AG10803 (cell line): ENCODE measurements at regions not wholly inside any gene's neighbourhood (a gene's known extent, or its start where the extent isn't known, plus 50 kb on each side); places are given as distances from the start of the nearest gene placed in this dataset.

Experiments used
- DNase-seq: peaks from one replicate; pipeline ENCODE4 v3.0.0; 2010; ENCODE audit warnings: low read depth
- H3K4me3 ChIP-seq: 2 replicates; pipeline ENCODE4 v1.5.1; 2011; ENCODE audit warnings: mild to moderate bottlenecking, low read length, control low read depth
- TF ChIP-seq, protein P1 (sequence below): conservative IDR thresholded peaks from 2 replicates; pipeline ENCODE4 v1.5.1; 2011; ENCODE audit warnings: mild to moderate bottlenecking, low read length, control low read depth, inconsistent platforms

DNA sequence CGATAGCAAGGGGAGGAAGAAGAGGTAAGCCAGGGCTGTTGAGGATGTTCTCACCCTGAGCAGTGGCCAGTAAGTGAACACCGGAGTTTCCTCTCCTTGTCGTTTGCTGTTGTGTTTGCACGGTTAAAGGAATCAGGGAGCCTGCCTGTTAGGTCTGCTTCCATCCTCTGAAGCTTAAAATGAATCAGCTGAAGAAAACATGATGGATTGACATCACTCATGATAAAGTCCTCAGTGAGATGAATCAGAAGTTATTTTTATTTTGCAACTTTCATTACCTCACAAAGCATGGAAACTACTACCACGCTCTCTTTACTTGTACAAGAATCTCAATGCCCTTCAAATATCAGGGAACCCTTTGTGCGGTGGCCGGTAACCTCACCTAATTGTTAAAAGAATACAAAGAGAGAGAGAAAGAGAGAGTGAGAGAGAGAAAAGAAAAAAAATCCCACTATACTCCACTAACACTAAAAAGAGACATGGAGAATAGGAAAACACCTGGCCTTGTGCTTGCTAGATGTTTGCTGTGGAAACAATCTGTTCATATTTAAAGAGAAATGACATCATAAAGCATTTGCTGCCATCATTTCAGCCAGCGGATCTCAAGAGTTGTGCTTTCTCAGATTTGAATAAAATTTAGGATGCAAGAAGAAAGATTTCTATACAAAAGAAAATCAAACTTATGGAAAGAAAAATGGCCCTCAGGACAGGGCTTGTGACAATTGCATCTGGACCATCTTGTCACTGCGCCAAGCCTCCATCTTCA, 441.6 kb upstream of the SALL1 start:
- no peak for DNase-seq
- no peak overlapping the region for H3K4me3 ChIP-seq
- TF ChIP-seq, protein P1, sequence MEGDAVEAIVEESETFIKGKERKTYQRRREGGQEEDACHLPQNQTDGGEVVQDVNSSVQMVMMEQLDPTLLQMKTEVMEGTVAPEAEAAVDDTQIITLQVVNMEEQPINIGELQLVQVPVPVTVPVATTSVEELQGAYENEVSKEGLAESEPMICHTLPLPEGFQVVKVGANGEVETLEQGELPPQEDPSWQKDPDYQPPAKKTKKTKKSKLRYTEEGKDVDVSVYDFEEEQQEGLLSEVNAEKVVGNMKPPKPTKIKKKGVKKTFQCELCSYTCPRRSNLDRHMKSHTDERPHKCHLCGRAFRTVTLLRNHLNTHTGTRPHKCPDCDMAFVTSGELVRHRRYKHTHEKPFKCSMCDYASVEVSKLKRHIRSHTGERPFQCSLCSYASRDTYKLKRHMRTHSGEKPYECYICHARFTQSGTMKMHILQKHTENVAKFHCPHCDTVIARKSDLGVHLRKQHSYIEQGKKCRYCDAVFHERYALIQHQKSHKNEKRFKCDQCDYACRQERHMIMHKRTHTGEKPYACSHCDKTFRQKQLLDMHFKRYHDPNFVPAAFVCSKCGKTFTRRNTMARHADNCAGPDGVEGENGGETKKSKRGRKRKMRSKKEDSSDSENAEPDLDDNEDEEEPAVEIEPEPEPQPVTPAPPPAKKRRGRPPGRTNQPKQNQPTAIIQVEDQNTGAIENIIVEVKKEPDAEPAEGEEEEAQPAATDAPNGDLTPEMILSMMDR = no peak

DNA sequence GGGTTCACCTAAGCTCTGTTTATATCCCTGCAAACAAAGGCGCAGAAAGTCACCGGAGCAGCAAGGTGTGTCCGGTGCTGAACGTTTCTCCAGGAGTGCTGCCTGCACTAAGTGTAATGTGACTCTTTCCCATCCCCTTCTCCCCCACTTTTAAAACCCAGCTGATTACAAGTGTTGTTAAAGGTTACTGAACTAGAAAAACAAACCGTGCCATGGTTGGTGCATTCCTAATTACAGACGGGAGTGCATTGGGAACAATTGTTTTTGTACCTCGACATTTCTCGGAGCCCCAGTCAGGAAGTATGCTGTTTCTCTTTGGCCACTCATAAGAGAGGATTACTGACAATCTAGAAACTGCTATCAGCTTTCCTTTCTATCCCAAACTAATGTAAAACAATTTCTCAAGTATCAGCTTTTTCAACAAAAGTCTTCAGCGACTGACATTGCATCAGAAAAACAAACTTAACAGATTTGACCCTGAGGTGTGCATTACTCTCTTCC, 441.0 kb upstream of the SALL1 start:
- H3K4me3 ChIP-seq = no peak overlapping the region
- TF ChIP-seq, protein P1 = no peak
- DNase-seq = no peak

DNA sequence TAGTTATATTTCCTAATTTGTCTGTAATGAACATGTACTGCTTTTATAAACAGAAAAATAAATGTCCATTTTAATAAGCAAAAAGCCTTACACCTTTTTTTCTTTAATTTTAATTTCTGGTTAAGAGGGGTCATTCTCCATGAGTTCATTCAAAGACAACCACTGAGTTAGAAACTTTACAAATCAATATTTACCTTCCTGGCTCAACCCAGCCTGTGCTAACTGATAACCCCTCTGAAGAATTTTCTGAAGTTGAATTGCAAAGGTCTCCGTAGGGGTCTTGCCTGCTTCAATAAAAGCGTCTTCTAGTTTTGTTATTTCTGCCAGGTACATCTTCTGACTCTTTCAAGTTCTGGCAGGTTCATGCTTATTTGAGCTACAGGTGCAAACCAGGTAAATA, 440.4 kb upstream of the SALL1 start:
- DNase-seq = no peak
- TF ChIP-seq, protein P1 = no peak
- no peak overlapping the region for H3K4me3 ChIP-seq

DNA sequence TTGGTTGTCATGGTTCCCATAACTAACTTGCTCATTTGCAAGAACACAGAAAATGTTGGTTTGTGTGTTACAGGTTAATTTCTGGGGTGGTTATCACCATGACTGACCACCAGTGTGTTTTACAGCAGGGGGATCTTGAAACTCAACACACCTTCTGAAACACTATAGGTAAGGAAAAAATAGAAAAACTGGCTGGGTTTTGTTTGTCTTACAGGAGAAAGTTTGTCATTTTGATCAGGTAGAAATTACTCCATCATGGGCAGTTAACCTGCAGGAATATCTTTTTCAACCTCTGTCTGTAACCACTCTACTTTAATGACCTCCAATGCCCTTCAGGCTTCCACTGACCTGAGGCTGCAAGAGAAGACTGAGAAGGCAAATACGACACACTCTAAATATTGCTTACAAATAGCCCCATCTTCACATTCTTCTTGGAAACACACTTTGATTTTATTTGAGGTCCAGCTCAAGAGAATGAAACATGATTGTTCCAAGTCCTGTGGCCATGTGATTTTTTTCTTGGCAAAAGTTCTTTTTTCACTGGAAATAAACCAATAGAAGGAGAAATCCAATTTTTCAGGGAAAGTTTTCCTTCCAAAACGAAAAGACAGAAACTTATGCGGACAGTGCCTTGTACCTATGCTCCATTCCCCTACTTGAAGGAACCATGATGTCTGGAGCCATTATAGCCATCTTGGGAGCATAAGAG, 428.7 kb upstream of the SALL1 start:
- TF ChIP-seq, protein P1 = no peak
- no peak overlapping the region for H3K4me3 ChIP-seq
- DNase-seq = no peak

DNA sequence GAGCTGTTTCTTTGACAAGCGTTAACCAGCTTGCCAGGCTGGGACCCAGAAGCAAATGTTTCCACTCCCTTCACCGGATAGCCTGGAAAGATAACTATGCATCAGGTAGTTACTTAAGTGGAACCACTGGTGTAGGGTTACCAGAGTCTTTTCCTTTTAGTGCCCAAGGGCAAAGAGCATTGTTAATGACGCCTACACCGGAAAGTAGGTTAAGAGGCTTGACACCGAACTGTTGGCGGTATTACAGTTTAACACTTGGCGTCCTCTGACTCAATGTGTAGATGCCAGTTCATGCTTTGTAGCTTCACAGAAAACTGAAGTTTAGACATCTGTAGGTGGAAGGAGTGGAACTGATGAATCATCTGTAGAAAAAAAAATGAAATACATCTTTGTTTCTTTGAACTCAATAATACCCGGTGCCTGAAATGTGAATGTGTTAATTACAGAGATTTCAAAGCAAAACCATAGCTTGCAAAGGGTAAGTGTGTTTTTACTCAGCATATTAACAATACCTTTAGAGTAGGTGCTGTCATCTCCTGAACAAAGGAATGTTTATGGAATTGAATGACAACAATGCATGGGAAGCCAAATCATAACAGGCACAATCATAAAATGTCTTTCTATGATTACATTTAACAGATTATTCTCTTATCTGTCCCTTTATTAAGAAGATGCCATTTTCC, 426.7 kb upstream of the SALL1 start:
- no peak for DNase-seq
- H3K4me3 ChIP-seq = no peak overlapping the region
- TF ChIP-seq, protein P1 = no peak

DNA sequence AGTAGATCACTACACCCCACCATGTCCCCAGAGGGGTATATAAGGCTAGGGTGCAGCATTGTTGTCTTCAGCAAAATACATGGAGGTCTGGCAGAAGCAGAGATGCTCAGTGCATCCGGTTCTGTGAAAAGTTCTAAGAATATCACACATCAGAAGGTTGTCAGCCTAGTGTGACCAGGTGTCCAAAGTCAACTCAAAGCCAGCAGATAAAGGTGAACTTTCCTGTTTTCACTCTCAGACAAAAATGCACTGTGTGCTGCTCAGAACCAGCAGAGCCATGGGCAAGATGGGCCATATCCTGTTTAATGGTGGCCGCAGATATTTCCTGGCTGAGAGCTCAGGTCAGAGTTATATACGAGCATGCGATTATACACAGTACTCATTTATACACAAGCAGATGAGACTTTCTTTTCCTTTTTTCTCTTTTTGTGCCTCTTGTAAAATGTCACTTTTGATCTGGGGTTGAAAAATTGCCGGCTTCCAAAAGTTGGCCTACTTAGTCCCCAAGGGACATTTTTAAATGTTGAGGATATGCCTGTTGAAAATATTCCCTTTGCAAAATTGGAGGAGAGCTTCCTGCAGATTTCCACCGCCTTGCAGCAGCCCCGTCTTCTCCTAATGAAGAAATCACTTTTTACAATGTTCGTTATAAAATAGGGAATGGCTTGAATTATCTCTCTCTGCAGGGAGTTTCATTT, 425.6 kb upstream of the SALL1 start:
- no peak for DNase-seq
- H3K4me3 ChIP-seq = no peak overlapping the region
- TF ChIP-seq, protein P1 = no peak
